H9 (cell line): ENCODE measurements at regions not wholly inside any gene's neighbourhood (a gene's known extent, or its start where the extent isn't known, plus 50 kb on each side); places are given as distances from the start of the nearest gene placed in this dataset.

Experiments used
- DNase-seq: peaks from one replicate; pipeline ENCODE4 v3.0.0-alpha.2; 2017
- H2AFZ ChIP-seq: one replicate; pipeline ENCODE4 v1.6.1; 2013; ENCODE audit warnings: mild to moderate bottlenecking, low read length, control low read depth, moderate library complexity
- H2AK5ac ChIP-seq: 2 replicates; pipeline ENCODE4 v1.6.1; 2013; ENCODE audit warnings: low read length, control low read depth, mixed read lengths; ENCODE audit not compliant: insufficient read length
- H2BK120ac ChIP-seq: one replicate; pipeline ENCODE4 v1.6.1; 2013; ENCODE audit warnings: low read depth, mild to moderate bottlenecking, low read length, control low read depth, inconsistent platforms; ENCODE audit not compliant: poor library complexity, severe bottlenecking
- H2BK12ac ChIP-seq: 2 replicates; pipeline ENCODE4 v1.6.1; 2013; ENCODE audit warnings: low read length, control low read depth, mixed read lengths, low read depth; ENCODE audit not compliant: insufficient read length
- H2BK15ac ChIP-seq: 2 replicates; pipeline ENCODE4 v1.6.1; 2013; ENCODE audit warnings: low read depth, low read length, control low read depth
- H2BK20ac ChIP-seq: one replicate; pipeline ENCODE4 v1.6.1; 2013; ENCODE audit warnings: low read depth, mild to moderate bottlenecking, low read length, control low read depth, inconsistent platforms; ENCODE audit not compliant: poor library complexity, severe bottlenecking
- H2BK5ac ChIP-seq: 2 replicates; pipeline ENCODE4 v1.6.1; 2013; ENCODE audit warnings: low read length, control low read depth, mixed read lengths; ENCODE audit not compliant: insufficient read length
- H3K14ac ChIP-seq: 2 replicates; pipeline ENCODE4 v1.6.1; 2013; ENCODE audit warnings: low read length, control low read depth; ENCODE audit not compliant: insufficient read depth
- H3K18ac ChIP-seq: 2 replicates; pipeline ENCODE4 v1.6.1; 2013; ENCODE audit warnings: low read depth, mild to moderate bottlenecking, mixed read lengths, low read length, control low read depth; ENCODE audit not compliant: insufficient read length
- H3K23ac ChIP-seq: 2 replicates; pipeline ENCODE4 v1.6.1; 2013; ENCODE audit warnings: low read length, control low read depth, mixed read lengths, low read depth; ENCODE audit not compliant: insufficient read length
- H3K23me2 ChIP-seq: 2 replicates; pipeline ENCODE4 v1.6.1; 2013; ENCODE audit warnings: low read depth, mild to moderate bottlenecking, mixed read lengths, low read length, control low read depth; ENCODE audit not compliant: insufficient read length, poor library complexity, severe bottlenecking
- H3K27ac ChIP-seq: 2 replicates; pipeline ENCODE4 v1.5.1; 2013; ENCODE audit warnings: low read length, control low read depth, mixed read lengths, low read depth; ENCODE audit not compliant: insufficient read length
- H3K27me3 ChIP-seq: 2 replicates; pipeline ENCODE4 v1.6.1; 2013; ENCODE audit warnings: low read length, control low read depth, inconsistent platforms; ENCODE audit not compliant: insufficient read depth
- H3K4ac ChIP-seq: 2 replicates; pipeline ENCODE4 v1.6.1; 2013; ENCODE audit warnings: low read depth, mild to moderate bottlenecking, control low read depth, inconsistent platforms, low read length, moderate library complexity
- H3K4me1 ChIP-seq: 2 replicates; pipeline ENCODE4 v1.6.1; 2013; ENCODE audit warnings: low read length, control low read depth, inconsistent platforms; ENCODE audit not compliant: insufficient read depth
- H3K4me2 ChIP-seq: 2 replicates; pipeline ENCODE4 v1.6.1; 2013; ENCODE audit warnings: low read length, control low read depth, mixed read lengths; ENCODE audit not compliant: insufficient read length, insufficient read depth
- H3K56ac ChIP-seq: 2 replicates; pipeline ENCODE4 v1.6.1; 2013; ENCODE audit warnings: low read depth, mild to moderate bottlenecking, mixed read lengths, low read length, control low read depth; ENCODE audit not compliant: insufficient read length
- H3K79me1 ChIP-seq: 2 replicates; pipeline ENCODE4 v1.6.1; 2013; ENCODE audit warnings: low read depth, mild to moderate bottlenecking, moderate library complexity, low read length, control low read depth, inconsistent platforms; ENCODE audit not compliant: insufficient read depth, poor library complexity, severe bottlenecking
- H3K79me2 ChIP-seq: 2 replicates; pipeline ENCODE4 v1.6.1; 2013; ENCODE audit warnings: low read length, control low read depth, inconsistent platforms; ENCODE audit not compliant: insufficient read depth
- H3K9ac ChIP-seq: 2 replicates; pipeline ENCODE4 v1.6.1; 2013; ENCODE audit warnings: low read length, control low read depth, mixed read lengths; ENCODE audit not compliant: insufficient read length; ENCODE audit errors: extremely low read depth
- H3K9me3 ChIP-seq: one replicate; pipeline ENCODE4 v1.6.1; 2013; ENCODE audit warnings: low read depth, low read length, inconsistent platforms; ENCODE audit not compliant: control insufficient read depth
- H3T11ph ChIP-seq: one replicate; pipeline ENCODE4 v1.6.1; 2013; ENCODE audit warnings: mild to moderate bottlenecking, low read length, control low read depth, inconsistent platforms
- H4K20me1 ChIP-seq: one replicate; pipeline ENCODE4 v1.6.1; 2013; ENCODE audit not compliant: control insufficient read depth, insufficient read length, insufficient read depth
- H4K5ac ChIP-seq: 2 replicates; pipeline ENCODE4 v1.6.1; 2013; ENCODE audit warnings: low read depth, mild to moderate bottlenecking, mixed read lengths, low read length, control low read depth; ENCODE audit not compliant: insufficient read length
- H4K8ac ChIP-seq: replicated peaks from 2 replicates; pipeline ENCODE4 v1.6.1; 2013; ENCODE audit warnings: low read length, control low read depth, mixed read lengths, low read depth; ENCODE audit not compliant: insufficient read length
- H4K91ac ChIP-seq: 2 replicates; pipeline ENCODE4 v1.6.1; 2013; ENCODE audit warnings: low read depth, mild to moderate bottlenecking, moderate library complexity, mixed read lengths, low read length, control low read depth; ENCODE audit not compliant: insufficient read length
- H3K27ac Mint-ChIP-seq, 3 experiments: 2 replicates in 2 of 3; 3 replicates in 1 of 3; pipeline ENCODE4 v1.8.0; 2020 to 2021; ENCODE audit warnings: mixed read lengths in 3 of 3, mild to moderate bottlenecking in 1 of 3, moderate library complexity in 1 of 3
- H3K27me3 Mint-ChIP-seq: 2 replicates; pipeline ENCODE4 v1.8.0; 2021; ENCODE audit warnings: low read depth, mild to moderate bottlenecking, moderate library complexity, mixed read lengths
- H3K36me3 Mint-ChIP-seq, 3 experiments: 2 replicates in 2 of 3; 3 replicates in 1 of 3; pipeline ENCODE4 v1.8.0; 2020 to 2021; ENCODE audit warnings: low read depth in 3 of 3, mixed read lengths in 3 of 3; ENCODE audit not compliant: insufficient read depth in 1 of 3
- H3K4me1 Mint-ChIP-seq, 2 experiments: 2 replicates each; pipeline ENCODE4 v1.8.0; 2020; ENCODE audit warnings: mixed read lengths in 2 of 2
- H3K4me3 Mint-ChIP-seq, 2 experiments: 2 replicates in 1 of 2; 3 replicates in 1 of 2; pipeline ENCODE4 v1.8.0; 2020 to 2021; ENCODE audit warnings: mild to moderate bottlenecking in 2 of 2, mixed read lengths in 2 of 2, moderate library complexity in 1 of 2
- H3K9me3 Mint-ChIP-seq, 2 experiments: 2 replicates in 1 of 2; 3 replicates in 1 of 2; pipeline ENCODE4 v1.8.0; 2020; ENCODE audit warnings: mild to moderate bottlenecking in 2 of 2, mixed read lengths in 2 of 2, moderate library complexity in 1 of 2
- WGBS: extraction: QIAGEN DNeasy Blood & Tissue Kit; methylation state at CpG from one replicate; pipeline ENCODE4 v1.1.7; 2013; ENCODE audit warnings: missing lambda C conversion rate, low lambda C conversion rate, mixed read lengths; ENCODE audit not compliant: insufficient read length; ENCODE audit errors: extremely low coverage; 5-methylcytosine and 5-hydroxymethylcytosine counted together
- TF ChIP-seq, protein P1 (sequence below): fragments of 200-600 bp; sonication (generic); conservative IDR thresholded peaks from 3 replicates; pipeline ENCODE4 v1.8.0; 2021; ENCODE audit warnings: antibody characterized with exemption, mild to moderate bottlenecking

DNA sequence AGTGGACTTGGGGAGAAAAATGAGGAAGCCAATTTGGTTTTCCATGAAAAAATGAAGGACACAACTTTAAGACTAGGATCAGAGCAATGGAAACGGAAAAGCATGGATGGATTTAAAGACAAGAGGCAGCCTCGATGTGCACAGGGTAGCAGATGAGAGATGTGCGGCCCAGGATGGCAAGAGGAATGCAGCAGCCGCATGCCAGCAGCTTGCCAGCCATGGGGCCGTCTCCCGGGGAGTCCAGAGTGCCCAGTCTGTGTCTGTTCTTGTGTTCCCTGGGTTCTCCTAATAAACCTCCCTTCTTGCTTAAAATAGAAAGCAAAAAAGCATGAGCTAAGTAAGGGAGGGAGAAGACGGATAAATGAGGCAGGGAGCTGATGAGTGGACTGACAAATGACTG, 68.0 kb upstream of the IQSEC1 start:
- no peaks in the 10 kb centered on the region for H4K20me1 ChIP-seq
- H3K4me1 ChIP-seq = no peaks in the 10 kb centered on the region; the same call in 1 of the 2 replicates
- H3K9me3 Mint-ChIP-seq = no peaks in the 10 kb centered on the region
- H3K36me3 Mint-ChIP-seq = no peaks in the 10 kb centered on the region; a peak in 1 of 7 replicates
- H3K4me3 Mint-ChIP-seq = no peak overlapping the region
- no peak overlapping the region for H3K4me2 ChIP-seq
- WGBS = no CpG with 5 or more reads among the region's 7 CpGs
- no peak overlapping the region for H3K27ac Mint-ChIP-seq
- no peak overlapping the region for H4K8ac ChIP-seq
- H2AK5ac ChIP-seq = no peak overlapping the region
- peaks cover 3% of the 10 kb centered on the region for H3K23me2 ChIP-seq
- no peak overlapping the region for H2BK20ac ChIP-seq
- H2BK120ac ChIP-seq = no peak overlapping the region
- no peak overlapping the region for H3T11ph ChIP-seq
- no peak overlapping the region for H2AFZ ChIP-seq
- H2BK15ac ChIP-seq = no peak overlapping the region
- H3K23ac ChIP-seq = no peak overlapping the region
- DNase-seq = no peak
- no peaks in the 10 kb centered on the region for H3K9me3 ChIP-seq
- TF ChIP-seq, protein P1, sequence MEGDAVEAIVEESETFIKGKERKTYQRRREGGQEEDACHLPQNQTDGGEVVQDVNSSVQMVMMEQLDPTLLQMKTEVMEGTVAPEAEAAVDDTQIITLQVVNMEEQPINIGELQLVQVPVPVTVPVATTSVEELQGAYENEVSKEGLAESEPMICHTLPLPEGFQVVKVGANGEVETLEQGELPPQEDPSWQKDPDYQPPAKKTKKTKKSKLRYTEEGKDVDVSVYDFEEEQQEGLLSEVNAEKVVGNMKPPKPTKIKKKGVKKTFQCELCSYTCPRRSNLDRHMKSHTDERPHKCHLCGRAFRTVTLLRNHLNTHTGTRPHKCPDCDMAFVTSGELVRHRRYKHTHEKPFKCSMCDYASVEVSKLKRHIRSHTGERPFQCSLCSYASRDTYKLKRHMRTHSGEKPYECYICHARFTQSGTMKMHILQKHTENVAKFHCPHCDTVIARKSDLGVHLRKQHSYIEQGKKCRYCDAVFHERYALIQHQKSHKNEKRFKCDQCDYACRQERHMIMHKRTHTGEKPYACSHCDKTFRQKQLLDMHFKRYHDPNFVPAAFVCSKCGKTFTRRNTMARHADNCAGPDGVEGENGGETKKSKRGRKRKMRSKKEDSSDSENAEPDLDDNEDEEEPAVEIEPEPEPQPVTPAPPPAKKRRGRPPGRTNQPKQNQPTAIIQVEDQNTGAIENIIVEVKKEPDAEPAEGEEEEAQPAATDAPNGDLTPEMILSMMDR = no peak
- no peak overlapping the region for H4K91ac ChIP-seq
- H4K5ac ChIP-seq = no peak overlapping the region
- H2BK5ac ChIP-seq = no peak overlapping the region
- no peak overlapping the region for H3K27ac ChIP-seq
- H3K14ac ChIP-seq = no peak overlapping the region
- H3K4me1 Mint-ChIP-seq = peaks cover 3 to 8% of the 10 kb centered on the region in 2 experiments; a peak in 3 of 4 replicates
- H3K27me3 Mint-ChIP-seq = peaks cover 3% of the 10 kb centered on the region
- H3K18ac ChIP-seq = no peak overlapping the region
- no peak overlapping the region for H3K4ac ChIP-seq
- H3K56ac ChIP-seq = no peak overlapping the region
- no peak overlapping the region for H2BK12ac ChIP-seq
- no peak overlapping the region for H3K9ac ChIP-seq
- H3K79me1 ChIP-seq = no peaks in the 10 kb centered on the region
- H3K27me3 ChIP-seq = no peaks in the 10 kb centered on the region
- H3K79me2 ChIP-seq = no peaks in the 10 kb centered on the region
